ENCODE measurements at regions not wholly inside any gene's neighbourhood (a gene's known extent, or its start where the extent isn't known, plus 50 kb on each side); places are given as distances from the start of the nearest gene placed in this dataset.
"Not testable (repeated sequence)": the region's sequence is repeated elsewhere in the genome, so short reads cannot be mapped to it uniquely, and the experiment has no call there.

GRCh38 chr18:55688030-55688429, 100.0 kb upstream of the TCF4 start:
- no peak for TF ChIP-seq CTCF (IDR thresholded peaks at IDR 0.05)
- no peaks in the 10 kb centered on the region for H3K4me1 Mint-ChIP-seq (ENCODE audit: low read depth)
- no peaks in the 10 kb centered on the region for H3K9me3 Mint-ChIP-seq (ENCODE audit: low read depth)
- no peak for DNase-seq (ENCODE audit: low spot score)
- no peak overlapping the region for H3K4me3 Mint-ChIP-seq (ENCODE audit: unreplicated experiment)
- no peaks in the 10 kb centered on the region for H3K36me3 Mint-ChIP-seq (ENCODE audit: low read depth)
- no peaks in the 10 kb centered on the region for H3K27me3 Mint-ChIP-seq (ENCODE audit: low read depth)
- H3K27ac Mint-ChIP-seq (ENCODE audit: unreplicated experiment) = no peak overlapping the region

GRCh38 chr18:55687106-55687505, 99.1 kb upstream of the TCF4 start:
- no peak for DNase-seq (ENCODE audit: low spot score)
- no peaks in the 10 kb centered on the region for H3K4me1 Mint-ChIP-seq (ENCODE audit: low read depth)
- H3K4me3 Mint-ChIP-seq (ENCODE audit: unreplicated experiment) = no peak overlapping the region
- no peaks in the 10 kb centered on the region for H3K36me3 Mint-ChIP-seq (ENCODE audit: low read depth)
- TF ChIP-seq CTCF (IDR thresholded peaks at IDR 0.05) = no peak
- H3K27ac Mint-ChIP-seq (ENCODE audit: unreplicated experiment) = no peak overlapping the region
- no peaks in the 10 kb centered on the region for H3K9me3 Mint-ChIP-seq (ENCODE audit: low read depth)
- H3K27me3 Mint-ChIP-seq (ENCODE audit: low read depth) = no peaks in the 10 kb centered on the region

- H3K4me1 Mint-ChIP-seq (ENCODE audit: low read depth) = no peaks in the 10 kb centered on the region
- no peak for DNase-seq (ENCODE audit: low spot score)
- no peak for TF ChIP-seq CTCF (IDR thresholded peaks at IDR 0.05)
- no peak overlapping the region for H3K27ac Mint-ChIP-seq (ENCODE audit: unreplicated experiment)
- no peaks in the 10 kb centered on the region for H3K36me3 Mint-ChIP-seq (ENCODE audit: low read depth)
- no peaks in the 10 kb centered on the region for H3K27me3 Mint-ChIP-seq (ENCODE audit: low read depth)
- H3K9me3 Mint-ChIP-seq (ENCODE audit: low read depth) = no peaks in the 10 kb centered on the region
- H3K4me3 Mint-ChIP-seq (ENCODE audit: unreplicated experiment) = no peak overlapping the region
These were observed 97.6 kb upstream of the TCF4 start for GRCh38 chr18:55685638-55686037.

GRCh38 chr18:55672574-55673361, 84.8 kb upstream of the TCF4 start:
- H3K4me1 Mint-ChIP-seq (ENCODE audit: low read depth) = no peaks in the 10 kb centered on the region
- peaks cover 18% of the 10 kb centered on the region for H3K9me3 Mint-ChIP-seq (ENCODE audit: low read depth)
- H3K27me3 Mint-ChIP-seq (ENCODE audit: low read depth) = no peaks in the 10 kb centered on the region
- H3K4me3 Mint-ChIP-seq (ENCODE audit: unreplicated experiment) = no peak overlapping the region
- DNase-seq (ENCODE audit: low spot score) = no peak
- H3K36me3 Mint-ChIP-seq (ENCODE audit: low read depth) = peaks cover 2% of the 10 kb centered on the region
- TF ChIP-seq CTCF (IDR thresholded peaks at IDR 0.05) = no peak
- H3K27ac Mint-ChIP-seq (ENCODE audit: unreplicated experiment) = no peak overlapping the region

- H3K27me3 Mint-ChIP-seq (ENCODE audit: low read depth) = no peaks in the 10 kb centered on the region
- H3K27ac Mint-ChIP-seq (ENCODE audit: unreplicated experiment) = no peak overlapping the region
- H3K36me3 Mint-ChIP-seq (ENCODE audit: low read depth) = no peaks in the 10 kb centered on the region
These were observed 77.5 kb upstream of the TCF4 start for GRCh38 chr18:55665506-55665905.

GRCh38 chr18:55664758-55665400, 76.9 kb upstream of the TCF4 start:
- not testable (repeated sequence) for DNase-seq (ENCODE audit: low spot score); H3K4me1 Mint-ChIP-seq (ENCODE audit: low read depth); H3K9me3 Mint-ChIP-seq (ENCODE audit: low read depth); H3K27me3 Mint-ChIP-seq (ENCODE audit: low read depth); H3K36me3 Mint-ChIP-seq (ENCODE audit: low read depth); H3K4me3 Mint-ChIP-seq (ENCODE audit: unreplicated experiment); H3K27ac Mint-ChIP-seq (ENCODE audit: unreplicated experiment)

More at GRCh38 chr18:55665506-55665905, 77.5 kb upstream of the TCF4 start:
- Mint-ChIP-seq H3K4me1 (ENCODE audit: low read depth) (no peaks in the 10 kb centered on the region), H3K4me3 (ENCODE audit: unreplicated experiment) (no peak overlapping the region), H3K9me3 (ENCODE audit: low read depth) (no peaks in the 10 kb centered on the region)
- no peak for DNase-seq (ENCODE audit: low spot score)
- no peak for TF ChIP-seq CTCF (IDR thresholded peaks at IDR 0.05)
